Glutamatergic neuron (in vitro differentiated cells): ENCODE measurements at regions not wholly inside any gene's neighbourhood (a gene's known extent, or its start where the extent isn't known, plus 50 kb on each side); places are given as distances from the start of the nearest gene placed in this dataset.

Experiments used
- DNase-seq: peaks from one replicate; pipeline ENCODE4 v3.0.0; 2022
- H3K27ac Mint-ChIP-seq: one replicate; pipeline ENCODE4 v1.8.0; 2020; ENCODE audit warnings: mild to moderate bottlenecking, mixed read lengths, inconsistent platforms; ENCODE audit not compliant: unreplicated experiment
- H3K27me3 Mint-ChIP-seq: one replicate; pipeline ENCODE4 v1.8.0; 2020; ENCODE audit warnings: mild to moderate bottlenecking, moderate library complexity, mixed read lengths, inconsistent platforms; ENCODE audit not compliant: unreplicated experiment
- H3K36me3 Mint-ChIP-seq: one replicate; pipeline ENCODE4 v1.8.0; 2020; ENCODE audit warnings: mild to moderate bottlenecking, mixed read lengths, inconsistent platforms; ENCODE audit not compliant: unreplicated experiment
- H3K4me1 Mint-ChIP-seq: one replicate; pipeline ENCODE4 v1.8.0; 2020; ENCODE audit warnings: mild to moderate bottlenecking, low read depth, mixed read lengths, inconsistent platforms; ENCODE audit not compliant: unreplicated experiment
- H3K4me3 Mint-ChIP-seq: one replicate; pipeline ENCODE4 v1.8.0; 2020; ENCODE audit warnings: mild to moderate bottlenecking, mixed read lengths, inconsistent platforms; ENCODE audit not compliant: unreplicated experiment
- H3K9me3 Mint-ChIP-seq: one replicate; pipeline ENCODE4 v1.8.0; 2020; ENCODE audit warnings: mild to moderate bottlenecking, moderate library complexity, mixed read lengths, inconsistent platforms; ENCODE audit not compliant: unreplicated experiment
- TF ChIP-seq, protein P1 (sequence below): fragments of 200-600 bp; sonication (generic); IDR thresholded peaks from one replicate; pipeline ENCODE4 v1.5.0; 2021; ENCODE audit not compliant: partially characterized antibody, unreplicated experiment

DNA sequence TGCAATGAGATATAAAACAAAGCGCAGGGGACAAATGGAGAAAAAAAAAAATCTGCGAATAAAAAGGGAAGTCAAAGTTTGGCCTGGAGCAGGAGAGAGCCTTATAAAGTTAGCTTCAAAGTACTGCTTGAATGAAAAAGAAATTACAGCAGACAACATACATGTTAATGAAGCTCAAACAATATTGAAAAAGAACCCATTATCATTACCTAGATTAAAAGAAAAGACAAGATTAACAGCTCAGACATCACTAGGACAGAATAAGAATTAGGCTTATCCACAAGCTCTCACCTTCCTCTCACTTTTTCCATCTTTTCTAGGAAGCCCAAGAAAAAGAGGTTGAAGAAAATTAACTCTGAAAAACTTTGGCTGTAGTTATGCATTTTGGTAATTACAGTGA lies 503.5 kb downstream of the ETNK1 start:
- no peaks in the 10 kb centered on the region for H3K4me1 Mint-ChIP-seq
- no peaks in the 10 kb centered on the region for H3K36me3 Mint-ChIP-seq
- TF ChIP-seq, protein P1, sequence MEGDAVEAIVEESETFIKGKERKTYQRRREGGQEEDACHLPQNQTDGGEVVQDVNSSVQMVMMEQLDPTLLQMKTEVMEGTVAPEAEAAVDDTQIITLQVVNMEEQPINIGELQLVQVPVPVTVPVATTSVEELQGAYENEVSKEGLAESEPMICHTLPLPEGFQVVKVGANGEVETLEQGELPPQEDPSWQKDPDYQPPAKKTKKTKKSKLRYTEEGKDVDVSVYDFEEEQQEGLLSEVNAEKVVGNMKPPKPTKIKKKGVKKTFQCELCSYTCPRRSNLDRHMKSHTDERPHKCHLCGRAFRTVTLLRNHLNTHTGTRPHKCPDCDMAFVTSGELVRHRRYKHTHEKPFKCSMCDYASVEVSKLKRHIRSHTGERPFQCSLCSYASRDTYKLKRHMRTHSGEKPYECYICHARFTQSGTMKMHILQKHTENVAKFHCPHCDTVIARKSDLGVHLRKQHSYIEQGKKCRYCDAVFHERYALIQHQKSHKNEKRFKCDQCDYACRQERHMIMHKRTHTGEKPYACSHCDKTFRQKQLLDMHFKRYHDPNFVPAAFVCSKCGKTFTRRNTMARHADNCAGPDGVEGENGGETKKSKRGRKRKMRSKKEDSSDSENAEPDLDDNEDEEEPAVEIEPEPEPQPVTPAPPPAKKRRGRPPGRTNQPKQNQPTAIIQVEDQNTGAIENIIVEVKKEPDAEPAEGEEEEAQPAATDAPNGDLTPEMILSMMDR, result no peak
- H3K27ac Mint-ChIP-seq, result no peak overlapping the region
- no peaks in the 10 kb centered on the region for H3K27me3 Mint-ChIP-seq
- DNase-seq, result no peak
- H3K4me3 Mint-ChIP-seq, result no peak overlapping the region
- H3K9me3 Mint-ChIP-seq, result no peaks in the 10 kb centered on the region

DNA sequence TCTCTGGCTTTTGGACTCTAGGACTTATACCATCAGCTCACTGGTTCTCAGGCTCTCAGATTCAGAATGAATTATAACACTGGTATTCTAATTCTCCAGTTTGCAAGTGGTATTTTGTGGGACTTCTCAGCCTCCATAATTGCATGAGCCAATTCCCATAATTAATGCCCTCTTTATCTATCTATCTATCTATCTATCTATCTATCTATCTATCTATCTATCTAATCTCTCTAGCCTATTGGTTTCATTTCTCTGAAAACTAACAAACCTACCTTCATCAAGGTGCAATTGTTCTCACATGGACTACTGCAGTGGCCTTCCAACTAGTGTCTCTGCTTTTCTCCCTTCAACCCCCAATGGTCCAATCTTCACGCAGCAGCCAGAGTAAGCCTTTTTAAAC lies 507.4 kb downstream of the ETNK1 start:
- DNase-seq, result no peak
- Mint-ChIP-seq H3K9me3 (no peaks in the 10 kb centered on the region), H3K36me3 (no peaks in the 10 kb centered on the region)

DNA sequence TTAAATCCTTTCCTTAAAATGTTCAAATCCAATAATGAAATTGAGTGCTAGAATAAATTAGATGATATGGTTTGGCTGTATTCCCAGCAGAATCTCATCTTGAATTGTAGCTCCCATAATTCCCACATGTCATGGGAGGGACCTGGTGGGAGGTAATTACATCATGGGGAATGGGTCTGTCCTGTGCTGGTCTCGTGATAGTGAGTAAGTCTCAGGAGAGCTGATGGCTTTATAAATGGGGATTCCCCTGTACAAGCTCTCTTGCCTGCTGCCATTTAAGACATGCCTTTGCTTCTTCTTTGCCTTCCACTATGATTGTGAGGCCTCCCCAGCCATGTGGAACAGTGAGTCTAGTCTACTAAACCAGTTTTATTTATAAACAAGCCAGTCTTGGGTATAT lies 508.5 kb downstream of the ETNK1 start:
- TF ChIP-seq, protein P1, result no peak
- Mint-ChIP-seq H3K27ac (no peak overlapping the region), H3K9me3 (no peaks in the 10 kb centered on the region), H3K4me1 (no peaks in the 10 kb centered on the region), H3K27me3 (no peaks in the 10 kb centered on the region), H3K36me3 (no peaks in the 10 kb centered on the region), H3K4me3 (no peak overlapping the region)
- DNase-seq, result no peak

More for the DNA sequence above, 507.4 kb downstream of the ETNK1 start:
- H3K4me3 Mint-ChIP-seq, result no peak overlapping the region
- H3K4me1 Mint-ChIP-seq, result no peaks in the 10 kb centered on the region
- H3K27me3 Mint-ChIP-seq, result no peaks in the 10 kb centered on the region
- TF ChIP-seq, protein P1, result no peak
- no peak overlapping the region for H3K27ac Mint-ChIP-seq

DNA sequence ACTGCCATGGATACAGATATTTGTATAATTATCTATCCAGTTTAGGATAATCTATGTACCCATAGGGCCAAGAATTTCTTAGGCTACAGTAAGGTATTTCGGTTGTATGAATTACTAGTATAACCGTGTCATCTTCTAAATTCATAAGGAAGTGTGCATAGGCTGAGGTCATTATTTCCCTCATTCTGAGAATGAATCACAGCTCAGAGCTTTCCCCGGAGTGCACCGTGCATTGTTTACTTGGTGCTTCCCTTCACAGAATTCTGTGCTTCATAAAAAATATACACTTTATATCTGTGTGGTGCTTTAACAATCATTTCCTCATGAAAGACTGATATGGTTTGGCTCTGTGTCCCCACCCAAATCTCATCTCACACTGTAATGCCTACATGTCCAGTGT lies 514.1 kb downstream of the ETNK1 start:
- TF ChIP-seq, protein P1, result no peak
- H3K36me3 Mint-ChIP-seq, result no peaks in the 10 kb centered on the region
- no peaks in the 10 kb centered on the region for H3K27me3 Mint-ChIP-seq
- H3K27ac Mint-ChIP-seq, result no peak overlapping the region
- no peaks in the 10 kb centered on the region for H3K4me1 Mint-ChIP-seq
- no peaks in the 10 kb centered on the region for H3K9me3 Mint-ChIP-seq
- no peak overlapping the region for H3K4me3 Mint-ChIP-seq
- no peak for DNase-seq

DNA sequence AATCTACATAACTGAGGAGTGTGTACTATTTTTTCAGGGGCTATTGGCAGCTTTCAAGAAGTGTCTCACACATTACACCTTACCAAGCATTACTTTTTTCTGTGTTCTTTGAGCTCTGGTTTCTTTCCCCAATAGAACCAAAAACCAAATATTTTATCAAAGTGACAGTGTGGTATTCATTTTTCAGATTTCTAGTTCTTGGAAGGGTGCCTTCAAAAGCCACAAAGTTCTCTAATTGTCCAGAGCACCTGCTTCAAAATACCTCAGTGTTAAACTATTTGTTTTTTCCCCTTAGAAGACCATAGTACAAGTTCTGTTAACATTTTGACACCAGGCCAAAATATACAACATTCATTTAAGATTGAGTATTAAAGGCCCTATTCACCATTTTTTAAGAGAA lies 515.7 kb downstream of the ETNK1 start:
- TF ChIP-seq, protein P1, result no peak
- Mint-ChIP-seq H3K27ac (no peak overlapping the region), H3K9me3 (peaks cover 8% of the 10 kb centered on the region), H3K36me3 (peaks cover 15% of the 10 kb centered on the region), H3K27me3 (peaks cover 3% of the 10 kb centered on the region), H3K4me3 (no peak overlapping the region), H3K4me1 (no peaks in the 10 kb centered on the region)
- no peak for DNase-seq
